Left ventricle myocardium inferior (tissue), 1 donor: ENCODE measurements at regions not wholly inside any gene's neighbourhood (a gene's known extent, or its start where the extent isn't known, plus 50 kb on each side); places are given as distances from the start of the nearest gene placed in this dataset.
"Not testable (repeated sequence)": the region's sequence is repeated elsewhere in the genome, so short reads cannot be mapped to it uniquely, and the experiment has no call there.

Experiments
- DNase-seq: peaks from one replicate; pipeline ENCODE4 v3.0.0-alpha.2; 2020
- H3K27ac ChIP-seq: fragments of 200-600 bp; replicated peaks from 2 replicates; pipeline ENCODE4 v1.8.0; 2021
- H3K27me3 ChIP-seq: fragments of 200-600 bp; 2 replicates; pipeline ENCODE4 v1.8.0; 2021; ENCODE audit warnings: low read depth
- H3K36me3 ChIP-seq: fragments of 200-600 bp; 2 replicates; pipeline ENCODE4 v1.8.0; 2021
- H3K4me1 ChIP-seq: fragments of 200-600 bp; 2 replicates; pipeline ENCODE4 v1.8.0; 2021
- H3K4me3 ChIP-seq: fragments of 200-600 bp; 2 replicates; pipeline ENCODE4 v1.8.0; 2021; ENCODE audit warnings: mild to moderate bottlenecking, moderate library complexity
- H3K9me3 ChIP-seq: fragments of 200-600 bp; replicated peaks from 2 replicates; pipeline ENCODE4 v1.8.0; 2021
- CTCF ChIP-seq: fragments of 200-600 bp; IDR thresholded peaks from 2 replicates; pipeline ENCODE4 v1.8.0; 2021; ENCODE audit warnings: antibody characterized with exemption, mild to moderate bottlenecking, borderline replicate concordance
- intact Hi-C: fragments of 100-400 bp; cut with micrococcal nuclease; formaldehyde crosslinking; loops from one replicate; pipeline ENCODE4 v1.11.0; 2022
- donor health status: DM: no; HTN: yes; CAD: no; lungs with severe emphysema.

GRCh38 chr16:85449885-85450245 lies 163.3 kb upstream of the GSE1 start:
- H3K9me3 ChIP-seq, result no peaks in the 10 kb centered on the region
- H3K4me3 ChIP-seq, result no peak overlapping the region
- H3K27ac ChIP-seq, result no peak overlapping the region
- H3K36me3 ChIP-seq, result no peaks in the 10 kb centered on the region
- no peak for DNase-seq
- intact Hi-C loops, result no loop called here
- TF ChIP-seq CTCF, result no peak
- H3K27me3 ChIP-seq, result no peaks in the 10 kb centered on the region
- peaks cover 11% of the 10 kb centered on the region for H3K4me1 ChIP-seq

- H3K9me3 ChIP-seq, DNase-seq, H3K4me3 ChIP-seq, H3K27ac ChIP-seq, H3K36me3 ChIP-seq, intact Hi-C loops, H3K27me3 ChIP-seq: not testable (repeated sequence)
- H3K4me1 ChIP-seq, result peaks cover 11% of the 10 kb centered on the region
These were observed 162.0 kb upstream of the GSE1 start for GRCh38 chr16:85451142-85451541.

- no peak overlapping the region for H3K4me3 ChIP-seq
- H3K27me3 ChIP-seq, result no peaks in the 10 kb centered on the region
- intact Hi-C loops, result no loop called here
- H3K36me3 ChIP-seq, result no peaks in the 10 kb centered on the region
- no peak for TF ChIP-seq CTCF
- no peak for DNase-seq
- H3K9me3 ChIP-seq, result no peaks in the 10 kb centered on the region
- no peak overlapping the region for H3K27ac ChIP-seq
- H3K4me1 ChIP-seq, result peaks cover 4% of the 10 kb centered on the region
These were observed 161.3 kb upstream of the GSE1 start for GRCh38 chr16:85451641-85452363.

DNA sequence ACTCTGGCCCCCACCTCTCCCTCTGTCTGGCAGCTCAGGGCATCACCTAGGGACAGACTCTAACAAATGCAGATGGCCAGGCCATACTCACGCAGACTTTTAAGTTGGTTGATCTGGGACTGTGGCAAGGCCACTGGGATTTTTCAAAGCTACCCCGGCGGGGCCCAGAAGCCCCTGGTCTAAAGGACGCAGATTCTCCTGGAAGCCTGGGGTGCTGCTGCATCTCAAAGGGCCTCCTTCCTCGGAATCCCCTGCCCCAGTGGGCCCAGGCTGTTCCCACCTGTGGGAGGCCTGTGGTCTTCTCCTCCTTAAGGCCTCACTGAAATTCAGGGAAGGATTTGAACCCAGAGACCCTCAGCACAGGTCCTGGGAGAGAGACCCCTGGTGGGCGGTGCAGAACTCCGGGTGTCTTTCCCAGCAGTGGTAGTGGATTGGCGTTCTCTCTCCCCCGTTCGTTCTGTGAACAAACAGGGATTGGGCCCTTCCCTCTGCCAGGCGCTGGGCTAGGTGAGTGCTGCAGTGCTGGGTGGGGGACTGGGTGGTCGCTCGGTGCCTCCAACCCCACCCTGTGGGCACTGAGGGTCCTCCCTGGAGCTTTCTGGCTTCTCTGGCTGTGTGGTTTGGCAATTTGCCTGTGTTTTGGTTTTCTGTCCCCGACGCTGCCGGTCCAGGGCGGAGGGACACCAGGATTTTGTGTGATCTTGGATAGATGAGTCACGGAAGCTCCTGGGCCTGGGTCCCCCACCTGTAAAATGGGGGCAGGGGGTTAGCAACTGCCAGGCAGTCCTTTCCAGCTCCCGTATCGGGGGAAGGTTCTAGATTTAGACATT lies 160.5 kb upstream of the GSE1 start:
- no peak for TF ChIP-seq CTCF
- no peak overlapping the region for H3K27ac ChIP-seq
- no peak for DNase-seq
- H3K4me3 ChIP-seq, result no peak overlapping the region
- H3K4me1 ChIP-seq, result no peaks in the 10 kb centered on the region
- no peaks in the 10 kb centered on the region for H3K27me3 ChIP-seq
- H3K36me3 ChIP-seq, result no peaks in the 10 kb centered on the region
- H3K9me3 ChIP-seq, result no peaks in the 10 kb centered on the region
- intact Hi-C loops, result no loop called here

DNA sequence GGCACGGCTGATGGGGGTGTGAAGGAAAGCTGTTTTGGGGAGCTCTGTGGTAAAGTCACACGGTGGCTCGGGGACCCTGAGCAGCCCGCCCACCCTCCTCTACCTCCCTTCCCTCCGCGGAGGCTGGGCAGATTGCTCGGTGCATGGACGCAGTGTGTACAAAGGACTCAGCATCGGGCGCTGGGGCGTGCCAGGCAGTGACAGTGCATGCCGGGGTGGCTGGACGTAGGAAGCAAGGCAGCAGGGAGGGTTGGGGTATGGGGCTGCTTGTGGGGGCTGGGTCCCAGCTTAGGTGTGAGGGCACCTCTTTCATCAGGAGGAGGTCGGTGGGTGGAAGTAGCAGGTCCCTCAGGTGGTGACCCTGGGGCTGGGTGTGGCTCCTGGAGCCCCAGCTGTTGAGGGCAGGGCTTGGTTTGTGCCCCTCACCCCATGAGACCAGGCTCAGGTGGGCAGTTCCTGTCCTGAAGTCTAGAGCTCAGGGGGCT lies 159.9 kb upstream of the GSE1 start:
- Histone ChIP-seq H3K36me3 (no peaks in the 10 kb centered on the region), H3K9me3 (no peaks in the 10 kb centered on the region), H3K4me3 (no peak overlapping the region), H3K27me3 (no peaks in the 10 kb centered on the region), H3K27ac (no peak overlapping the region), H3K4me1 (no peaks in the 10 kb centered on the region)
- TF ChIP-seq CTCF, result no peak
- DNase-seq, result no peak
- intact Hi-C loops, result no loop called here

GRCh38 chr16:85453703-85454102 lies 159.4 kb upstream of the GSE1 start:
- H3K4me3 ChIP-seq, result no peak overlapping the region
- no peaks in the 10 kb centered on the region for H3K27me3 ChIP-seq
- peaks cover 2% of the 10 kb centered on the region for H3K4me1 ChIP-seq
- no peak overlapping the region for H3K27ac ChIP-seq
- H3K9me3 ChIP-seq, result no peaks in the 10 kb centered on the region
- intact Hi-C loops, result no loop called here
- DNase-seq, result no peak
- H3K36me3 ChIP-seq, result no peaks in the 10 kb centered on the region
- TF ChIP-seq CTCF, result no peak
